HEK293T (cell line): ENCODE measurements at regions not wholly inside any gene's neighbourhood (a gene's known extent, or its start where the extent isn't known, plus 50 kb on each side); places are given as distances from the start of the nearest gene placed in this dataset.

Experiments used
- CTCF ChIA-PET: fragments of 350-600 bp; formaldehyde crosslinking; extraction: SDS; loops from one replicate; lab custom pipeline; 2021; ENCODE audit warnings: antibody characterized with exemption, inconsistent platforms; lab: Yijun Ruan, JAX
- POLR2A ChIA-PET: fragments of 350-600 bp; formaldehyde crosslinking; extraction: SDS; loops from one replicate; lab custom pipeline; 2020; ENCODE audit warnings: antibody characterized with exemption, inconsistent platforms; lab: Yijun Ruan, JAX
- DNase-seq: peaks from one replicate; pipeline ENCODE4 v3.0.0; 2012; ENCODE audit warnings: mixed read lengths; ENCODE audit errors: extremely low spot score
- ARNT ChIP-seq: fragments of 450-650 bp; IDR thresholded peaks from 2 replicates; pipeline ENCODE4 v1.6.1; 2017; ENCODE audit warnings: mild to moderate bottlenecking
- BHLHE40 ChIP-seq: fragments of 450-650 bp; IDR thresholded peaks from 2 replicates; pipeline ENCODE4 v1.6.1; 2016; ENCODE audit warnings: mild to moderate bottlenecking, moderate library complexity, borderline replicate concordance
- CTBP1 ChIP-seq: fragments of 450-650 bp; IDR thresholded peaks from 2 replicates; pipeline ENCODE4 v1.6.1; 2016; ENCODE audit warnings: borderline replicate concordance
- ELF4 ChIP-seq: fragments of 450-650 bp; IDR thresholded peaks from 2 replicates; pipeline ENCODE4 v1.6.1; 2017; ENCODE audit warnings: antibody characterized with exemption
- FOXA1 ChIP-seq: fragments of 450-650 bp; IDR thresholded peaks from 2 replicates; pipeline ENCODE4 v1.6.1; 2016; ENCODE audit warnings: mild to moderate bottlenecking
- FOXK2 ChIP-seq: fragments of 450-650 bp; IDR thresholded peaks from 2 replicates; pipeline ENCODE4 v1.6.1; 2016; ENCODE audit warnings: mild to moderate bottlenecking
- FOXM1 ChIP-seq: fragments of 450-650 bp; IDR thresholded peaks from 2 replicates; pipeline ENCODE4 v1.6.1; 2017; ENCODE audit warnings: mild to moderate bottlenecking, borderline replicate concordance
- HDGF ChIP-seq: fragments of 450-650 bp; IDR thresholded peaks from 2 replicates; pipeline ENCODE4 v1.6.1; 2017; ENCODE audit warnings: antibody characterized with exemption, borderline replicate concordance
- L3MBTL2 ChIP-seq: fragments of 450-650 bp; conservative IDR thresholded peaks from 2 replicates; pipeline ENCODE4 v1.6.1; 2016; ENCODE audit warnings: mild to moderate bottlenecking
- LEF1 ChIP-seq: fragments of 450-650 bp; IDR thresholded peaks from 2 replicates; pipeline ENCODE4 v1.6.1; 2017; ENCODE audit warnings: mild to moderate bottlenecking, borderline replicate concordance
- NFRKB ChIP-seq: fragments of 450-650 bp; IDR thresholded peaks from 2 replicates; pipeline ENCODE4 v1.6.1; 2016; ENCODE audit warnings: mild to moderate bottlenecking, moderate library complexity
- PKNOX1 ChIP-seq: fragments of 450-650 bp; IDR thresholded peaks from 2 replicates; pipeline ENCODE4 v1.6.1; 2016
- SP1 ChIP-seq: fragments of 450-650 bp; IDR thresholded peaks from 2 replicates; pipeline ENCODE4 v1.6.1; 2017
- SUZ12 ChIP-seq: fragments of 450-650 bp; IDR thresholded peaks from 2 replicates; pipeline ENCODE4 v1.6.1; 2016; ENCODE audit warnings: mild to moderate bottlenecking
- TARDBP ChIP-seq: fragments of 450-650 bp; IDR thresholded peaks from 2 replicates; pipeline ENCODE4 v1.6.1; 2016
- ZNF384 ChIP-seq: fragments of 450-650 bp; IDR thresholded peaks from 2 replicates; pipeline ENCODE4 v1.6.1; 2016

GRCh38 chr2:185239491-185239890 lies 499.1 kb upstream of the FSIP2 start:
- TF ChIP-seq SP1 (no peak), SUZ12 (no peak), ELF4 (no peak), HDGF (no peak)
- DNase-seq = no peak
- CTCF ChIA-PET = no interaction called here
- POLR2A ChIA-PET = no interaction called here

DNA sequence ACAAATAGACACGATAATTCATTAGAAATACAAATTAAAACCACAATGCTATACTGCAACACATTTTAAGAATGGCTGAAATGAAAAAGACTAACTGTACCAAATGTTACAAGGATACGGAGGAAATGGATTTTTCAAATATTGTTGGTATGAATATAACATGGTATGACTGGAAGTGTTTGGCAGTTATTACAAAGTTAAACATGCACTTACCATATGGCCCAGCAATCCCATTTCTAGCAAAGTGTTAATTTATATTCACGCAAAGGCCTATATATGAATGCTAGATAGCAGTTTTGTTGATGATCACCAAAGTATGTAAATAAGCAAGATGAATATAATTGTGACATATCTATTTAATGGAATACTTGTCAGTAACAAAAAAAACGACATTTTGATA lies 497.8 kb upstream of the FSIP2 start:
- ChIA-PET CTCF (no interaction called here), POLR2A (no interaction called here)
- no peak for TF ChIP-seq HDGF
- TF ChIP-seq BHLHE40 = no peak
- no peak for TF ChIP-seq LEF1
- no peak for TF ChIP-seq CTBP1
- no peak for TF ChIP-seq PKNOX1
- TF ChIP-seq FOXM1 = no peak
- no peak for TF ChIP-seq ARNT
- TF ChIP-seq TARDBP = no peak
- TF ChIP-seq FOXK2 = no peak
- TF ChIP-seq L3MBTL2 = no peak
- no peak for TF ChIP-seq ZNF384
- DNase-seq = no peak

GRCh38 chr2:185241556-185241955 lies 497.0 kb upstream of the FSIP2 start:
- CTCF ChIA-PET = no interaction called here
- POLR2A ChIA-PET = no interaction called here
- TF ChIP-seq HDGF = no peak
- TF ChIP-seq FOXK2 = no peak
- TF ChIP-seq ZNF384 = no peak
- TF ChIP-seq ELF4 = no peak
- no peak for TF ChIP-seq NFRKB

GRCh38 chr2:185242462-185242861 lies 496.1 kb upstream of the FSIP2 start:
- POLR2A ChIA-PET = no interaction called here
- CTCF ChIA-PET = no interaction called here
- TF ChIP-seq L3MBTL2 = no peak
- no peak for TF ChIP-seq CTBP1
- DNase-seq = no peak

More at GRCh38 chr2:185241556-185241955, 497.0 kb upstream of the FSIP2 start:
- no peak for DNase-seq

DNA sequence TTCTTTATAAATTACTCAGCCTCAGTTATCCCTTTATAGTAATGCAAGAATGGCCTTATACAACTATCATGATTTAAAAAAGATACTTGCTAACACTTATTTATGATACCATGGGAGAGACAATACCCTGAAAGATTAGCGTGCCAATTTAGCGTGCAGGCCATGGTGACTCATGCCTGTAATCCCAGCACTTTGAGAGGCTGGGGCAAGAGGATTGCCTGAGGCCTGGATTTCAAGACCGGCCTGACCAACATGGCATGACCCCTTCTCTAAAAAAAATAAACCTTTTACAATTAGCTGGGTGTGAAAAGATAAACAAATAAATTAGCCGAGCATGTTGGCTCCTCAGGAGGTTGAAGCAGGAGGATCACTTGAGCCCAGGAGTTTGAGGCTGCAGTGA lies 493.4 kb upstream of the FSIP2 start:
- no peak for DNase-seq
- ChIA-PET POLR2A (no interaction called here), CTCF (no interaction called here)
- TF ChIP-seq FOXM1 (no peak), SP1 (no peak), FOXK2 (no peak), ARNT (no peak), ZNF384 (no peak), NFRKB (no peak), HDGF (no peak), PKNOX1 (no peak), ELF4 (no peak)

GRCh38 chr2:185245806-185246205 lies 492.8 kb upstream of the FSIP2 start:
- TF ChIP-seq PKNOX1 (no peak), FOXK2 (no peak), L3MBTL2 (no peak), SP1 (no peak), FOXM1 (no peak), FOXA1 (no peak), NFRKB (no peak), TARDBP (no peak), BHLHE40 (no peak), LEF1 (no peak), ELF4 (no peak), ZNF384 (no peak), ARNT (no peak), SUZ12 (no peak)
- POLR2A ChIA-PET = no interaction called here
- DNase-seq = no peak
- CTCF ChIA-PET = no interaction called here

DNA sequence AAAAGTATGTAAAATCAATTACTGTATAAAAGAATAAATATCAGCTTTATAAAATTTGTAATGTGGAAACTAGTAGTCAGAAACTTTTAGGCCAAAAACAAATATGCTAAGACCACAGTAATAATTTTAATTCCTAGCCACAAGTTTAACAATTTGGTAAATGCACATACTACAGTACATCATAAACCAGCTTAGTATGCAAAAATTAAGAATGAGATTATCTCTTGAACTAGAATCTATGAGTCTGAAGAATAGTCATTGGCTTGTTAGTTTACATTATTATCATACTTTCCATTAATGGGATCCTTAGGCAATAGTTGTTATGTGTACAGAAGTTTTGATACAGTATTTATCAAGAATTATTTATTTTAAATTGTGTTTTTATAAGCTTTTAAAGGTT lies 491.9 kb upstream of the FSIP2 start:
- CTCF ChIA-PET = no interaction called here

More for the DNA sequence above, 491.9 kb upstream of the FSIP2 start:
- no peak for TF ChIP-seq PKNOX1
- TF ChIP-seq L3MBTL2 = no peak
- no peak for TF ChIP-seq FOXA1
- no peak for TF ChIP-seq ZNF384
- no peak for TF ChIP-seq ELF4
- TF ChIP-seq SP1 = no peak
- no peak for TF ChIP-seq ARNT
- no peak for TF ChIP-seq FOXM1
- POLR2A ChIA-PET = no interaction called here
- DNase-seq = no peak
